Right atrium auricular region (tissue), 2 donors: ENCODE measurements at regions not wholly inside any gene's neighbourhood (a gene's known extent, or its start where the extent isn't known, plus 50 kb on each side); places are given as distances from the start of the nearest gene placed in this dataset.

ENCODE experiments used
- DNase-seq: peaks from one replicate; pipeline ENCODE4 v3.0.0-alpha.2; 2019; ENCODE audit warnings: low spot score
- H3K27ac ChIP-seq, 2 donors: fragments of 200-600 bp; sonication (generic); 1 replicate in 1 of 2; 2 replicates in 1 of 2; pipeline ENCODE4 v1.5.1; 2016 to 2019
- H3K27me3 ChIP-seq, 2 donors: fragments of 200-600 bp; sonication (generic); one replicate each; pipeline versions ENCODE4 v1.5.1 to v1.6.0; 2017 to 2019
- H3K36me3 ChIP-seq: fragments of 200-600 bp; sonication (generic); one replicate; pipeline ENCODE4 v1.5.1; 2016
- H3K4me1 ChIP-seq, 2 donors: fragments of 200-600 bp; sonication (generic); one replicate each; pipeline versions ENCODE4 v1.5.1 to v1.6.0; 2017 to 2019
- H3K4me3 ChIP-seq, 2 donors: fragments of 200-600 bp; sonication (generic); 1 replicate in 1 of 2; 2 replicates in 1 of 2; pipeline ENCODE4 v1.5.1; 2017 to 2019; ENCODE audit warnings: mild to moderate bottlenecking in 1 of 2, moderate library complexity in 1 of 2
- H3K9me3 ChIP-seq, 2 donors: fragments of 200-600 bp; sonication (generic); one replicate each; pipeline ENCODE4 v1.5.1; 2019
- CTCF ChIP-seq, 2 donors: fragments of 200-600 bp; sonication (generic); IDR thresholded peaks; one replicate each; pipeline ENCODE4 v1.5.1; 2019; ENCODE audit warnings: antibody characterized with exemption in 2 of 2

GRCh38 chr16:64307431-64307830 is 814.4 kb downstream of the CDH11 start:
- Histone ChIP-seq H3K27me3 (no peaks in the 10 kb centered on the region), H3K36me3 (no peaks in the 10 kb centered on the region), H3K27ac (no peak overlapping the region), H3K9me3 (peaks cover 0 to 4% of the 10 kb centered on the region in 2 donors), H3K4me3 (no peak overlapping the region), H3K4me1 (no peaks in the 10 kb centered on the region)
- TF ChIP-seq CTCF (IDR thresholded peaks at IDR 0.05): no peak
- no peak for DNase-seq

DNA sequence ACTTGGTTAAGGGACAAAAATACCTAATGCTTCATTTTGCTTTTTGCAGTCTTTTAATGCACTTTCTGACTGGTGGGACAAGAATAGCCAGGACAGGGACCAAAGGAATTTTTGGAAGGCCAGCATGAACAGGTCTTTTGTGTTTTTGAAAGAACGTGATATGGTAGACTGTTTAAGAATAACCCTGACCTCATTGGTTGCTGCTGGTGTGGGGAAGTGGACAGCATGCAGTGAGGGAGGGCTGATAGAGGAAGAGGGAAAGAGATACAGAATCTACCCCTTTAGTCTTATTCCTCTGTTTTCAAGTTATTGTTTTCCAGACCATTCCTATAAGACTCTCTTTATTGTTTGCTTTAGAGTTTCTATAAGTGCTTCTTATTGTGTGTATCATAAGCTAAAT is 816.2 kb downstream of the CDH11 start:
- Histone ChIP-seq H3K36me3 (no peaks in the 10 kb centered on the region), H3K9me3 (peaks cover 0 to 4% of the 10 kb centered on the region in 2 donors), H3K27ac (no peak overlapping the region), H3K4me1 (no peaks in the 10 kb centered on the region), H3K27me3 (no peaks in the 10 kb centered on the region), H3K4me3 (no peak overlapping the region)
- DNase-seq: no peak
- TF ChIP-seq CTCF (IDR thresholded peaks at IDR 0.05): no peak

DNA sequence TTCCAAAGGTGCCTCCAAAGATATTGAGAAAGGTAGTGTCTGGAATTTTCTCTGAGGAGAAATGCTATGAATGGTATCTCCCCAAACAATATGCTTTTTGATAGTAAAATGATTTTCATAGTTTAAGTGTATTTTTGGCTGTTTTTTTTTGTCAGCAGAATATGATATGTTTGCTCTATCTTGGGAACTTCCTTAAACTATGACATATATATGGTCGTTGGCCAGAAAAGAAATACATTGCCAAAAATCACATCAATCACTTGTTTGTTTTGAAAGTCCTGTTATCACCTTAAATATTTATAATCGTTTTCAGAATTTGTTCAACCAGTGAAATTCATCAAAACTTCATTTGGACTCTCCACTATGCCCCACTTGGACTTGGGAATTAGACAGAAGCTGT is 816.9 kb downstream of the CDH11 start:
- no peaks in the 10 kb centered on the region for H3K27me3 ChIP-seq
- no peak overlapping the region for H3K27ac ChIP-seq
- H3K4me1 ChIP-seq: no peaks in the 10 kb centered on the region
- no peak overlapping the region for H3K4me3 ChIP-seq
- peaks cover 0 to 4% of the 10 kb centered on the region in 2 donors for H3K9me3 ChIP-seq
- H3K36me3 ChIP-seq: no peaks in the 10 kb centered on the region
- no peak for DNase-seq
- no peak for TF ChIP-seq CTCF (IDR thresholded peaks at IDR 0.05)

- H3K4me3 ChIP-seq: no peak overlapping the region
- DNase-seq: no peak
- no peaks in the 10 kb centered on the region for H3K4me1 ChIP-seq
Observed at GRCh38 chr16:64304396-64304795, 817.5 kb downstream of the CDH11 start.

GRCh38 chr16:64297863-64298600 is 823.8 kb downstream of the CDH11 start:
- no peaks in the 10 kb centered on the region for H3K36me3 ChIP-seq
- H3K4me3 ChIP-seq: no peak overlapping the region
- H3K9me3 ChIP-seq: no peaks in the 10 kb centered on the region
- no peaks in the 10 kb centered on the region for H3K27me3 ChIP-seq
- DNase-seq: no peak
- no peaks in the 10 kb centered on the region for H3K4me1 ChIP-seq
- TF ChIP-seq CTCF (IDR thresholded peaks at IDR 0.05): no peak
- no peak overlapping the region for H3K27ac ChIP-seq

More at GRCh38 chr16:64304396-64304795, 817.5 kb downstream of the CDH11 start:
- TF ChIP-seq CTCF (IDR thresholded peaks at IDR 0.05): no peak
- Histone ChIP-seq H3K27me3 (no peaks in the 10 kb centered on the region), H3K27ac (no peak overlapping the region), H3K36me3 (no peaks in the 10 kb centered on the region), H3K9me3 (peaks cover 0 to 2% of the 10 kb centered on the region in 2 donors)

GRCh38 chr16:64295466-64295865 is 826.4 kb downstream of the CDH11 start:
- no peaks in the 10 kb centered on the region for H3K27me3 ChIP-seq
- no peaks in the 10 kb centered on the region for H3K9me3 ChIP-seq
- DNase-seq: no peak
- H3K36me3 ChIP-seq: no peaks in the 10 kb centered on the region
- no peaks in the 10 kb centered on the region for H3K4me1 ChIP-seq
- H3K4me3 ChIP-seq: no peak overlapping the region
- no peak overlapping the region for H3K27ac ChIP-seq
- no peak for TF ChIP-seq CTCF (IDR thresholded peaks at IDR 0.05)
